Mesenchymal stem cell (in vitro differentiated cells and primary cell): ENCODE measurements at regions not wholly inside any gene's neighbourhood (a gene's known extent, or its start where the extent isn't known, plus 50 kb on each side); places are given as distances from the start of the nearest gene placed in this dataset.

Experiments
- DNase-seq: peaks from one replicate; pipeline ENCODE4 v3.0.0-alpha.2; 2013
- H2AFZ ChIP-seq: one replicate; pipeline ENCODE4 v1.6.1; 2013; ENCODE audit warnings: low read depth, mild to moderate bottlenecking, control low read depth, inconsistent platforms, low read length, moderate library complexity
- H2AK5ac ChIP-seq: 2 replicates; pipeline ENCODE4 v1.6.1; 2013; ENCODE audit warnings: low read length, moderate library complexity, mild to moderate bottlenecking, inconsistent platforms; ENCODE audit not compliant: severe bottlenecking
- H2BK120ac ChIP-seq: one replicate; pipeline ENCODE4 v1.6.1; 2013; ENCODE audit warnings: low read depth, mild to moderate bottlenecking, inconsistent platforms, low read length, moderate library complexity
- H2BK12ac ChIP-seq, 2 experiments: one replicate each; pipeline ENCODE4 v1.6.1; 2013; ENCODE audit warnings: inconsistent platforms in 2 of 2, low read length in 2 of 2, mild to moderate bottlenecking in 2 of 2, moderate library complexity in 2 of 2, control low read depth in 1 of 2
- H2BK15ac ChIP-seq: one replicate; pipeline ENCODE4 v1.6.1; 2013; ENCODE audit warnings: mild to moderate bottlenecking, low read depth, inconsistent platforms; ENCODE audit not compliant: poor library complexity, severe bottlenecking
- H2BK5ac ChIP-seq: 2 replicates; pipeline ENCODE4 v1.6.1; 2013; ENCODE audit warnings: low read depth, mild to moderate bottlenecking, low read length, control low read depth, inconsistent platforms; ENCODE audit not compliant: poor library complexity, severe bottlenecking
- H3K14ac ChIP-seq, 2 experiments: one replicate each; pipeline ENCODE4 v1.6.1; 2013; ENCODE audit warnings: inconsistent platforms in 2 of 2, low read length in 2 of 2, control low read depth in 1 of 2, mild to moderate bottlenecking in 1 of 2, moderate library complexity in 1 of 2
- H3K18ac ChIP-seq, 2 experiments: one replicate each; pipeline ENCODE4 v1.6.1; 2013; ENCODE audit warnings: inconsistent platforms in 2 of 2, low read length in 2 of 2, control low read depth in 1 of 2, low read depth in 1 of 2, mild to moderate bottlenecking in 1 of 2
- H3K23ac ChIP-seq, 2 experiments: one replicate each; pipeline ENCODE4 v1.6.1; 2013; ENCODE audit warnings: inconsistent platforms in 2 of 2, low read length in 2 of 2, mild to moderate bottlenecking in 2 of 2, moderate library complexity in 2 of 2, control low read depth in 1 of 2
- H3K27ac ChIP-seq: 2 replicates; pipeline ENCODE4 v1.5.1; 2013; ENCODE audit warnings: mild to moderate bottlenecking, moderate library complexity, low read length, control low read depth, inconsistent platforms; ENCODE audit not compliant: poor library complexity, severe bottlenecking
- H3K27me3 ChIP-seq, 2 experiments: 2 replicates each; pipeline versions ENCODE4 v1.6.1 to v1.7.0; 2013; ENCODE audit warnings: low read length in 2 of 2, mild to moderate bottlenecking in 2 of 2, moderate library complexity in 2 of 2, control low read depth in 1 of 2, inconsistent platforms in 1 of 2; ENCODE audit not compliant: control insufficient read depth in 1 of 2, insufficient read depth in 1 of 2
- H3K36me3 ChIP-seq, 2 experiments: 2 replicates each; pipeline versions ENCODE4 v1.6.1 to v1.7.0; 2013; ENCODE audit warnings: low read length in 2 of 2, control low read depth in 1 of 2, inconsistent platforms in 1 of 2, low read depth in 1 of 2, mild to moderate bottlenecking in 1 of 2; ENCODE audit not compliant: insufficient read depth in 2 of 2, control insufficient read depth in 1 of 2
- H3K4ac ChIP-seq, 2 experiments: one replicate each; pipeline ENCODE4 v1.6.1; 2013; ENCODE audit warnings: inconsistent platforms in 2 of 2, low read length in 2 of 2, mild to moderate bottlenecking in 2 of 2, moderate library complexity in 2 of 2, control low read depth in 1 of 2, low read depth in 1 of 2
- H3K4me1 ChIP-seq: 2 replicates; pipeline ENCODE4 v1.6.1; 2013; ENCODE audit warnings: low read depth, low read length, control low read depth; ENCODE audit not compliant: control insufficient read depth, insufficient read depth
- H3K4me2 ChIP-seq: 2 replicates; pipeline ENCODE4 v1.6.1; 2013; ENCODE audit warnings: low read length, mild to moderate bottlenecking, inconsistent platforms; ENCODE audit not compliant: poor library complexity, severe bottlenecking
- H3K4me3 ChIP-seq, 2 experiments: 2 replicates each; pipeline versions ENCODE4 v1.5.1 to v1.7.0; 2013; ENCODE audit warnings: low read length in 2 of 2, mild to moderate bottlenecking in 2 of 2, control low read depth in 1 of 2, low read depth in 1 of 2; ENCODE audit not compliant: insufficient read depth in 1 of 2
- H3K79me1 ChIP-seq: replicated peaks from 2 replicates; pipeline ENCODE4 v1.6.1; 2013; ENCODE audit warnings: mild to moderate bottlenecking, control low read depth, low read length, inconsistent platforms; ENCODE audit not compliant: poor library complexity, severe bottlenecking
- H3K9ac ChIP-seq: 2 replicates; pipeline ENCODE4 v1.7.0; 2013; ENCODE audit warnings: mild to moderate bottlenecking, low read length, moderate library complexity
- H3K9me3 ChIP-seq: 2 replicates; pipeline ENCODE4 v1.7.0; 2013; ENCODE audit warnings: mild to moderate bottlenecking, low read length; ENCODE audit not compliant: control insufficient read depth
- H4K8ac ChIP-seq: one replicate; pipeline ENCODE4 v1.6.1; 2013; ENCODE audit warnings: inconsistent platforms, mild to moderate bottlenecking, low read length, moderate library complexity
- H4K91ac ChIP-seq: one replicate; pipeline ENCODE4 v1.6.1; 2013; ENCODE audit warnings: mild to moderate bottlenecking, low read length, inconsistent platforms
- WGBS: methylation state at CpG from one replicate; pipeline ENCODE4 v1.1.7; 2013; ENCODE audit warnings: mixed read lengths; 5-methylcytosine and 5-hydroxymethylcytosine counted together

- Histone ChIP-seq H4K91ac (no peak overlapping the region), H3K27me3 (peaks cover 0 to 21% of the 10 kb centered on the region in 2 experiments), H2BK12ac (no peak overlapping the region), H3K4me1 (peaks cover 3% of the 10 kb centered on the region), H2AK5ac (no peak overlapping the region), H3K36me3 (no peaks in the 10 kb centered on the region), H3K4me3 (no peak overlapping the region), H3K14ac (no peak overlapping the region), H3K4ac (no peak overlapping the region), H3K9ac (no peak overlapping the region), H3K23ac (no peak overlapping the region), H2AFZ (no peak overlapping the region), H4K8ac (no peak overlapping the region), H2BK5ac (no peak overlapping the region), H3K9me3 (no peaks in the 10 kb centered on the region), H3K79me1 (no peaks in the 10 kb centered on the region), H3K27ac (no peak overlapping the region), H3K4me2 (no peak overlapping the region), H2BK15ac (no peak overlapping the region), H2BK120ac (no peak overlapping the region), H3K18ac (no peak overlapping the region)
- DNase-seq: no peak
- 69% methylated on average over 7 of the region's 9 CpGs for WGBS
Observed at GRCh38 chr11:134911514-134912180, 499.6 kb upstream of the B3GAT1 start.

GRCh38 chr11:134908583-134908982, 496.5 kb upstream of the B3GAT1 start:
- Histone ChIP-seq H3K27me3 (peaks cover 0 to 18% of the 10 kb centered on the region in 2 experiments), H2BK5ac (no peak overlapping the region), H3K36me3 (no peaks in the 10 kb centered on the region), H3K9me3 (no peaks in the 10 kb centered on the region), H3K4me2 (no peak overlapping the region), H4K91ac (no peak overlapping the region), H2BK12ac (no peak overlapping the region), H3K23ac (no peak overlapping the region), H3K79me1 (no peaks in the 10 kb centered on the region), H3K27ac (no peak overlapping the region), H2BK120ac (no peak overlapping the region), H3K18ac (no peak overlapping the region), H3K4ac (no peak overlapping the region), H2AFZ (no peak overlapping the region), H3K4me1 (no peaks in the 10 kb centered on the region), H2AK5ac (no peak overlapping the region), H4K8ac (no peak overlapping the region), H3K9ac (no peak overlapping the region), H2BK15ac (no peak overlapping the region), H3K14ac (no peak overlapping the region), H3K4me3 (no peak overlapping the region)
- DNase-seq: no peak
- 80% methylated on average over 5 of the region's 5 CpGs for WGBS

GRCh38 chr11:134907636-134908035, 495.6 kb upstream of the B3GAT1 start:
- Histone ChIP-seq H2BK15ac (no peak overlapping the region), H3K9me3 (no peaks in the 10 kb centered on the region), H3K4me2 (no peak overlapping the region), H3K27ac (no peak overlapping the region), H4K91ac (no peak overlapping the region), H3K4ac (no peak overlapping the region), H2BK120ac (no peak overlapping the region), H3K79me1 (no peaks in the 10 kb centered on the region), H2BK12ac (no peak overlapping the region), H3K4me3 (no peak overlapping the region), H2AFZ (no peak overlapping the region), H2AK5ac (no peak overlapping the region), H3K23ac (no peak overlapping the region), H3K18ac (no peak overlapping the region), H2BK5ac (no peak overlapping the region), H4K8ac (no peak overlapping the region), H3K27me3 (peaks cover 0 to 10% of the 10 kb centered on the region in 2 experiments), H3K4me1 (no peaks in the 10 kb centered on the region), H3K36me3 (no peaks in the 10 kb centered on the region), H3K14ac (no peak overlapping the region), H3K9ac (no peak overlapping the region)
- DNase-seq: no peak
- 86% methylated on average over 5 of the region's 5 CpGs for WGBS

GRCh38 chr11:134906356-134906955, 494.4 kb upstream of the B3GAT1 start:
- Histone ChIP-seq H3K27ac (no peak overlapping the region), H3K4ac (no peak overlapping the region), H4K8ac (no peak overlapping the region), H3K23ac (no peak overlapping the region), H3K18ac (no peak overlapping the region), H2BK5ac (no peak overlapping the region), H3K4me2 (no peak overlapping the region), H3K9me3 (no peaks in the 10 kb centered on the region), H3K27me3 (peaks cover 0 to 4% of the 10 kb centered on the region in 2 experiments), H2BK120ac (no peak overlapping the region), H3K36me3 (no peaks in the 10 kb centered on the region), H2BK15ac (no peak overlapping the region), H3K9ac (no peak overlapping the region), H3K4me1 (no peaks in the 10 kb centered on the region), H3K14ac (no peak overlapping the region), H2AK5ac (no peak overlapping the region), H2BK12ac (no peak overlapping the region), H3K79me1 (no peaks in the 10 kb centered on the region), H4K91ac (no peak overlapping the region), H3K4me3 (no peak overlapping the region), H2AFZ (no peak overlapping the region)
- WGBS: 82% methylated on average over 19 of the region's 19 CpGs
- DNase-seq: no peak
